H1 (cell line): ENCODE measurements at regions not wholly inside any gene's neighbourhood (a gene's known extent, or its start where the extent isn't known, plus 50 kb on each side); places are given as distances from the start of the nearest gene placed in this dataset.

Source experiments
- CTCF ChIA-PET: fragments of 300-600 bp; sonication (Branson Sonifier 250); formaldehyde crosslinking; loops from one replicate; lab custom pipeline; 2021; ENCODE audit not compliant: partially characterized antibody; lab: Charles Lee
- POLR2A ChIA-PET: fragments of 300-600 bp; sonication (Branson Sonifier 250); formaldehyde crosslinking; loops from one replicate; lab custom pipeline; 2021; ENCODE audit warnings: inconsistent platforms; ENCODE audit not compliant: partially characterized antibody; lab: Charles Lee
- DNase-seq, 2 experiments: peaks; one replicate each; pipeline versions ENCODE4 v3.0.0 to v3.0.0-alpha.2; 2010 to 2022; ENCODE audit warnings: low spot score in 2 of 2, low read depth in 1 of 2, mixed read lengths in 1 of 2
- FAIRE-seq: peaks from 2 replicates; lab custom pipeline; 2011; peaks lifted over from hg19 to GRCh38; lab: Jason Lieb, UNC
- H2AFZ ChIP-seq: 2 replicates; pipeline ENCODE4 v1.8.1; 2012; ENCODE audit warnings: low read length, inconsistent platforms
- H2AK5ac ChIP-seq: 2 replicates; pipeline ENCODE4 v1.6.1; 2013; ENCODE audit warnings: low read depth, low read length
- H2BK120ac ChIP-seq: replicated peaks from 2 replicates; pipeline ENCODE3; 2013; ENCODE audit warnings: low read depth, low read length, inconsistent platforms
- H2BK12ac ChIP-seq: 2 replicates; pipeline ENCODE4 v1.6.1; 2013; ENCODE audit warnings: low read depth, low read length
- H2BK15ac ChIP-seq: 2 replicates; pipeline ENCODE4 v1.6.1; 2013; ENCODE audit warnings: low read length
- H2BK20ac ChIP-seq: 2 replicates; pipeline ENCODE4 v1.6.1; 2013; ENCODE audit warnings: low read length
- H2BK5ac ChIP-seq: 2 replicates; pipeline ENCODE4 v1.6.1; 2013; ENCODE audit warnings: low read depth, low read length
- H3K14ac ChIP-seq: 2 replicates; pipeline ENCODE4 v1.6.1; 2013; ENCODE audit warnings: inconsistent platforms; ENCODE audit not compliant: insufficient read length
- H3K18ac ChIP-seq: 2 replicates; pipeline ENCODE4 v1.6.1; 2013; ENCODE audit warnings: low read length; ENCODE audit errors: extremely low read depth
- H3K23ac ChIP-seq: 2 replicates; pipeline ENCODE4 v1.6.1; 2013; ENCODE audit warnings: inconsistent platforms; ENCODE audit not compliant: insufficient read length
- H3K23me2 ChIP-seq: 2 replicates; pipeline ENCODE4 v1.6.1; 2013; ENCODE audit warnings: low read depth, low read length
- H3K27ac ChIP-seq: 2 replicates; pipeline ENCODE4 v1.6.1; 2011; ENCODE audit warnings: low read depth, low read length, inconsistent platforms
- H3K27me3 ChIP-seq, 4 experiments: replicated peaks in 1 of 4; 1 replicate in 1 of 4; 2 replicates in 3 of 4; pipeline versions ENCODE4 v1.6.1 to v1.8.1; 2011 to 2013; ENCODE audit warnings: low read length in 3 of 4, mild to moderate bottlenecking in 3 of 4, inconsistent platforms in 2 of 4, mixed read lengths in 2 of 4, moderate library complexity in 1 of 4; ENCODE audit not compliant: control insufficient read depth in 3 of 4, insufficient read depth in 3 of 4; ENCODE audit errors: extremely low read depth in 1 of 4
- H3K36me3 ChIP-seq, 4 experiments: 2 replicates each; pipeline versions ENCODE4 v1.6.1 to v1.8.1; 2011 to 2013; ENCODE audit warnings: mild to moderate bottlenecking in 4 of 4, low read length in 3 of 4, moderate library complexity in 2 of 4, control low read depth in 1 of 4, inconsistent platforms in 1 of 4; ENCODE audit not compliant: insufficient read depth in 4 of 4, control insufficient read depth in 2 of 4
- H3K4ac ChIP-seq: replicated peaks from 2 replicates; pipeline ENCODE3; 2013; ENCODE audit warnings: low read length, low read depth, mixed read lengths, inconsistent platforms; ENCODE audit not compliant: insufficient read length
- H3K4me1 ChIP-seq, 4 experiments: replicated peaks in 1 of 4; 1 replicate in 1 of 4; 2 replicates in 3 of 4; pipeline versions ENCODE4 v1.6.1 to v1.8.1; 2011 to 2013; ENCODE audit warnings: low read length in 3 of 4, inconsistent platforms in 2 of 4, mixed read lengths in 1 of 4; ENCODE audit not compliant: insufficient read depth in 4 of 4, control insufficient read depth in 3 of 4
- H3K4me2 ChIP-seq, 2 experiments: 2 replicates each; pipeline versions ENCODE4 v1.6.1 to v1.8.1; 2011 to 2013; ENCODE audit warnings: low read depth in 2 of 2, low read length in 2 of 2, control low read depth in 1 of 2, inconsistent platforms in 1 of 2, mild to moderate bottlenecking in 1 of 2; ENCODE audit not compliant: insufficient read depth in 1 of 2
- H3K4me3 ChIP-seq, 4 experiments: fragments of 200-600, 300-600 bp in 1 of 4; sonication (generic), shearing (Covaris generic), sonication (Bioruptor Twin) in 1 of 4; 2 replicates each; pipeline versions ENCODE4 v1.5.1 to v1.8.1; 2011 to 2016; ENCODE audit warnings: low read length in 4 of 4, low read depth in 3 of 4, control low read depth in 2 of 4, inconsistent platforms in 2 of 4, mild to moderate bottlenecking in 2 of 4, mixed read lengths in 1 of 4, moderate library complexity in 1 of 4; ENCODE audit not compliant: insufficient read depth in 2 of 4; ENCODE audit errors: extremely low read depth in 1 of 4
- H3K56ac ChIP-seq: replicated peaks from 2 replicates; pipeline ENCODE3; 2013; ENCODE audit warnings: low read depth, mild to moderate bottlenecking, mixed read lengths, low read length, inconsistent platforms; ENCODE audit not compliant: insufficient read length
- H3K79me1 ChIP-seq: 2 replicates; pipeline ENCODE4 v1.6.1; 2013; ENCODE audit warnings: low read depth, low read length, control low read depth
- H3K79me2 ChIP-seq, 2 experiments: 2 replicates each; pipeline versions ENCODE4 v1.6.1 to v1.8.1; 2012 to 2013; ENCODE audit warnings: low read length in 2 of 2, mild to moderate bottlenecking in 2 of 2, inconsistent platforms in 1 of 2; ENCODE audit not compliant: insufficient read depth in 2 of 2, control insufficient read depth in 1 of 2
- H3K9ac ChIP-seq, 4 experiments: replicated peaks in 1 of 4; 1 replicate in 1 of 4; 2 replicates in 3 of 4; pipeline versions ENCODE4 v1.6.1 to v1.8.1; 2011 to 2013; ENCODE audit warnings: low read depth in 3 of 4, low read length in 3 of 4, control low read depth in 2 of 4, mild to moderate bottlenecking in 2 of 4, moderate library complexity in 2 of 4, inconsistent platforms in 1 of 4; ENCODE audit errors: extremely low read depth in 1 of 4
- H3K9me3 ChIP-seq, 2 experiments: 2 replicates each; pipeline versions ENCODE4 v1.6.1 to v1.8.1; 2012 to 2013; ENCODE audit warnings: mild to moderate bottlenecking in 2 of 2, moderate library complexity in 2 of 2, control low read depth in 1 of 2, inconsistent platforms in 1 of 2, low read depth in 1 of 2, low read length in 1 of 2, mixed read lengths in 1 of 2; ENCODE audit not compliant: insufficient read depth in 2 of 2
- H4K20me1 ChIP-seq, 2 experiments: replicated peaks in 1 of 2; 2 replicates each; pipeline versions ENCODE3 to v1.8.1; 2011 to 2013; ENCODE audit warnings: inconsistent platforms in 2 of 2, low read length in 2 of 2, mild to moderate bottlenecking in 1 of 2; ENCODE audit not compliant: insufficient read depth in 2 of 2, control insufficient read depth in 1 of 2
- H4K5ac ChIP-seq: 2 replicates; pipeline ENCODE4 v1.6.1; 2013; ENCODE audit warnings: low read length, low read depth, mixed read lengths, inconsistent platforms; ENCODE audit not compliant: insufficient read length
- H4K8ac ChIP-seq: 2 replicates; pipeline ENCODE4 v1.8.0; 2013; ENCODE audit warnings: mild to moderate bottlenecking, moderate library complexity, low read length, inconsistent platforms; ENCODE audit not compliant: insufficient read depth; ENCODE audit errors: extremely low read depth
- H4K91ac ChIP-seq: replicated peaks from 2 replicates; pipeline ENCODE3; 2013; ENCODE audit warnings: low read length, mixed read lengths, inconsistent platforms; ENCODE audit not compliant: insufficient read length
- ASH2L ChIP-seq: fragments of 200-600, 300-600 bp; sonication (generic); IDR thresholded peaks from one replicate; pipeline ENCODE4 v1.7.1; 2017; ENCODE audit warnings: low read length
- BACH1 ChIP-seq: IDR thresholded peaks from 2 replicates; pipeline ENCODE4 v1.6.1; 2012; ENCODE audit warnings: low read length, improper control_type of control experiment
- GABPA ChIP-seq: IDR thresholded peaks from 2 replicates; pipeline ENCODE4 v1.6.1; 2011; ENCODE audit warnings: mild to moderate bottlenecking, low read length, moderate library complexity, borderline replicate concordance; ENCODE audit not compliant: insufficient read depth
- JUND ChIP-seq: IDR thresholded peaks from 2 replicates; pipeline ENCODE4 v1.6.1; 2011; ENCODE audit warnings: mild to moderate bottlenecking, improper control_type of control experiment, low read length
- KDM1A ChIP-seq: fragments of 200-600, 300-600 bp; sonication (generic); IDR thresholded peaks from 2 replicates; pipeline ENCODE4 v1.7.1; 2016; ENCODE audit warnings: mild to moderate bottlenecking, low read length, borderline replicate concordance
- RAD21 ChIP-seq, 2 experiments: IDR thresholded peaks in 1 of 2; conservative IDR thresholded peaks in 1 of 2; 2 replicates each; pipeline ENCODE4 v1.6.1; 2011; ENCODE audit warnings: low read depth in 2 of 2, low read length in 2 of 2, improper control_type of control experiment in 1 of 2, inconsistent platforms in 1 of 2, mild to moderate bottlenecking in 1 of 2, moderate library complexity in 1 of 2
- RBBP5 ChIP-seq: IDR thresholded peaks from 2 replicates; pipeline ENCODE4 v1.7.1; 2012; ENCODE audit warnings: low read depth, mild to moderate bottlenecking, inconsistent platforms, low read length, moderate library complexity, borderline replicate concordance
- RNF2 ChIP-seq: fragments of 200-900, 300-1000 bp; sonication (generic); IDR thresholded peaks from 2 replicates; pipeline ENCODE4 v1.7.1; 2016; ENCODE audit warnings: borderline replicate concordance, low read depth, mild to moderate bottlenecking, antibody characterized with exemption, low read length; ENCODE audit not compliant: poor library complexity, severe bottlenecking; ENCODE audit errors: missing control alignments
- SAP30 ChIP-seq: fragments of 300-600 bp; sonication (generic); IDR thresholded peaks from 2 replicates; pipeline ENCODE4 v1.7.1; 2012; ENCODE audit warnings: low read length, moderate library complexity, mild to moderate bottlenecking, inconsistent platforms; ENCODE audit not compliant: insufficient read depth, insufficient replicate concordance
- WGBS, 2 experiments: shearing (Covaris generic) in 1 of 2; methylation state at CpG; one replicate each; pipeline versions ENCODE4 v1.1.6 to v1.1.7; 2013 to 2015; ENCODE audit warnings: low lambda C conversion rate in 2 of 2, mixed read lengths in 2 of 2, inconsistent platforms in 1 of 2, low coverage in 1 of 2, missing lambda C conversion rate in 1 of 2; ENCODE audit not compliant: insufficient replicate concordance in 2 of 2, insufficient coverage in 1 of 2, insufficient read length in 1 of 2; ENCODE audit errors: extremely low coverage in 1 of 2, missing lambda C conversion rate in 1 of 2; 5-methylcytosine and 5-hydroxymethylcytosine counted together
- TF ChIP-seq, protein P1 (sequence below), 3 experiments: IDR thresholded peaks; 1 replicate in 2 of 3; 2 replicates in 1 of 3; pipeline versions ENCODE4 v1.5.1 to v1.6.1; 2011; ENCODE audit warnings: low read length in 3 of 3, mild to moderate bottlenecking in 3 of 3, inconsistent platforms in 2 of 3, low read depth in 1 of 3, moderate library complexity in 1 of 3; ENCODE audit not compliant: insufficient read depth in 1 of 3; ENCODE audit errors: control extremely low read depth in 1 of 3

DNA sequence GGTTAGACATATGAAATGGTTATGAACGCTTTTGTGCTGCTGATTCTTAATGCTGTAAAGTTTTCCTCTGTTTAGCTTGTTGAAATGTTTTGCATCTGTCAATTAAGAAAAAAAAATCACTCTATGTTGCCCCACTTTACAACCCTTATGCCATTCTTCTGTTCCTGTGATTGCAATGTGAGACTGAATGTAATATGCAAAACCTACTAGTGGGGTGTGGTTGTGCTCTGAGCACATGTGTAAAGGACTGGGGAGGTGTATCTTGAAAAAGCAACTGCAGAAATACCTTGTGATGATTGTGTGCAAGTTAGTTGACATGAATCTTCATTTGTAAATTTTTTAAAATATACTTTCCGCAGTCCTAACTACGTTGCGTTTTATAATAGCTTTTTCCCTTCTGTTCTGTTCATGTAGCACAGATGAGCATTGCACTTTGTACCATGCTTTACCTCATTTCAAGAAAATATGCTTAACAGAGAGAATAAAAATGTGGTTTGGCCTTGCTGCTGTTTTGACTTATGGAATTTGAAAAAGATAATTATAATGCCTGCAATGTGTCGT, 357.0 kb upstream of the PIK3R1 start:
- no peak for FAIRE-seq
- H4K91ac ChIP-seq, result no peak overlapping the region
- TF ChIP-seq JUND (no peak), RNF2 (no peak), BACH1 (no peak), KDM1A (no peak), ASH2L (no peak), SAP30 (no peak), RBBP5 (no peak), RAD21 (IDR thresholded peaks at IDR 0.05 in 1 of 2, conservative IDR thresholded peaks at IDR 0.05 in 1 of 2; ENCODE audit: low read depth in 2 of 2, low read length in 2 of 2) (no peak), GABPA (no peak)
- TF ChIP-seq, protein P1, sequence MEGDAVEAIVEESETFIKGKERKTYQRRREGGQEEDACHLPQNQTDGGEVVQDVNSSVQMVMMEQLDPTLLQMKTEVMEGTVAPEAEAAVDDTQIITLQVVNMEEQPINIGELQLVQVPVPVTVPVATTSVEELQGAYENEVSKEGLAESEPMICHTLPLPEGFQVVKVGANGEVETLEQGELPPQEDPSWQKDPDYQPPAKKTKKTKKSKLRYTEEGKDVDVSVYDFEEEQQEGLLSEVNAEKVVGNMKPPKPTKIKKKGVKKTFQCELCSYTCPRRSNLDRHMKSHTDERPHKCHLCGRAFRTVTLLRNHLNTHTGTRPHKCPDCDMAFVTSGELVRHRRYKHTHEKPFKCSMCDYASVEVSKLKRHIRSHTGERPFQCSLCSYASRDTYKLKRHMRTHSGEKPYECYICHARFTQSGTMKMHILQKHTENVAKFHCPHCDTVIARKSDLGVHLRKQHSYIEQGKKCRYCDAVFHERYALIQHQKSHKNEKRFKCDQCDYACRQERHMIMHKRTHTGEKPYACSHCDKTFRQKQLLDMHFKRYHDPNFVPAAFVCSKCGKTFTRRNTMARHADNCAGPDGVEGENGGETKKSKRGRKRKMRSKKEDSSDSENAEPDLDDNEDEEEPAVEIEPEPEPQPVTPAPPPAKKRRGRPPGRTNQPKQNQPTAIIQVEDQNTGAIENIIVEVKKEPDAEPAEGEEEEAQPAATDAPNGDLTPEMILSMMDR (IDR thresholded peaks at IDR 0.05; ENCODE audit: control extremely low read depth in 1 of 3, insufficient read depth in 1 of 3, low read depth in 1 of 3, low read length in 3 of 3), result no peak

More for the DNA sequence above, 357.0 kb upstream of the PIK3R1 start:
- H4K20me1 ChIP-seq, result no peaks in the 10 kb centered on the region
- H3K18ac ChIP-seq, result no peak overlapping the region
- no peaks in the 10 kb centered on the region for H3K27me3 ChIP-seq
- no peaks in the 10 kb centered on the region for H3K36me3 ChIP-seq
- no peak overlapping the region for H3K14ac ChIP-seq
- H3K27ac ChIP-seq, result no peak overlapping the region
- no peak overlapping the region for H2BK15ac ChIP-seq
- 87% methylated on average over 5 of the region's 5 CpGs; no CpG with 5 or more reads in 1 of the 2 experiments for WGBS, 2 experiments
- no peak overlapping the region for H4K5ac ChIP-seq
- H3K23ac ChIP-seq, result no peak overlapping the region
- no peak overlapping the region for H2BK20ac ChIP-seq
- H3K23me2 ChIP-seq, result peaks cover 1% of the 10 kb centered on the region; the same call in 1 of the 2 replicates
- H3K4me1 ChIP-seq, result peaks cover 0 to 3% (median 0%) of the 10 kb centered on the region in 4 experiments; a peak in 1 of 7 replicates
- H3K9me3 ChIP-seq, result no peaks in the 10 kb centered on the region
- no peak overlapping the region for H3K4me3 ChIP-seq
- no peak overlapping the region for H2BK5ac ChIP-seq
- ChIA-PET CTCF (interaction anchor here (1.2 kb wide), 1 partner anchor 29 kb away, joined by 3 read pairs; no protein-coding TSS in a partner anchor), POLR2A (interaction anchor here (0.5 kb wide), 1 partner anchor 13 kb away, joined by 3 read pairs; no protein-coding TSS in a partner anchor)
- H3K9ac ChIP-seq, result no peak overlapping the region
- no peak overlapping the region for H3K4ac ChIP-seq
- H3K79me1 ChIP-seq, result no peaks in the 10 kb centered on the region
- no peak overlapping the region for H2AK5ac ChIP-seq
- no peak overlapping the region for H3K4me2 ChIP-seq
- no peak overlapping the region for H3K56ac ChIP-seq
- no peak for DNase-seq
- H2BK120ac ChIP-seq, result no peak overlapping the region
- H3K79me2 ChIP-seq, result no peaks in the 10 kb centered on the region
- no peak overlapping the region for H2AFZ ChIP-seq
- no peak overlapping the region for H2BK12ac ChIP-seq
- no peak overlapping the region for H4K8ac ChIP-seq
